HG02623 (cell line): ENCODE measurements at regions not wholly inside any gene's neighbourhood (a gene's known extent, or its start where the extent isn't known, plus 50 kb on each side); places are given as distances from the start of the nearest gene placed in this dataset.

Source experiments
- ATAC-seq: cut with Tn5 transposase; IDR thresholded peaks from one replicate; pipeline ENCODE4 v1.9.1; 2021; ENCODE audit warnings: moderate library complexity; ENCODE audit not compliant: unreplicated experiment

GRCh38 chr17:77320044-77320440 is 179.3 kb downstream of the SEC14L1 start:
- ATAC-seq = no peak

GRCh38 chr17:77320485-77321256 is 179.9 kb downstream of the SEC14L1 start:
- no peak for ATAC-seq

GRCh38 chr17:77321649-77322513 is 181.1 kb downstream of the SEC14L1 start:
- ATAC-seq = no peak

- ATAC-seq = no peak
Observed at GRCh38 chr17:77322514-77323412, 182.0 kb downstream of the SEC14L1 start.

GRCh38 chr17:77323413-77324171 is 182.8 kb downstream of the SEC14L1 start:
- no peak for ATAC-seq

- no peak for ATAC-seq
Observed at GRCh38 chr17:77324227-77324626, 183.5 kb downstream of the SEC14L1 start.

- ATAC-seq = peak; percentile 9
Observed at GRCh38 chr17:77325577-77326075, 184.9 kb downstream of the SEC14L1 start.

- ATAC-seq = no peak
Observed at GRCh38 chr17:77326076-77326591, 185.4 kb downstream of the SEC14L1 start.

GRCh38 chr17:77326636-77327035 is 185.9 kb downstream of the SEC14L1 start:
- ATAC-seq = no peak

GRCh38 chr17:77327181-77327565 is 186.4 kb downstream of the SEC14L1 start:
- ATAC-seq = no peak

- ATAC-seq = no peak
Observed at GRCh38 chr17:77327566-77328464, 187.0 kb downstream of the SEC14L1 start.

GRCh38 chr17:77328823-77329740 is 188.3 kb downstream of the SEC14L1 start:
- no peak for ATAC-seq

- ATAC-seq = no peak
Observed at GRCh38 chr17:77329741-77330531, 189.2 kb downstream of the SEC14L1 start.

- no peak for ATAC-seq
Observed at GRCh38 chr17:77330602-77331081, 189.9 kb downstream of the SEC14L1 start.

GRCh38 chr17:77331301-77331864 is 190.6 kb downstream of the SEC14L1 start:
- peak; percentile 56 for ATAC-seq
